Ishikawa (cell line): ENCODE measurements at regions not wholly inside any gene's neighbourhood (a gene's known extent, or its start where the extent isn't known, plus 50 kb on each side); places are given as distances from the start of the nearest gene placed in this dataset.

Experiments
- CEBPB ChIP-seq: IDR thresholded peaks from 2 replicates; pipeline ENCODE4 v1.6.1; 2012
- CREB1 ChIP-seq: IDR thresholded peaks from 2 replicates; pipeline ENCODE4 v1.6.1; 2012; ENCODE audit warnings: low read depth
- EGR1 ChIP-seq: IDR thresholded peaks from 2 replicates; pipeline ENCODE4 v1.6.1; 2012
- EP300 ChIP-seq: IDR thresholded peaks from 2 replicates; pipeline ENCODE4 v1.6.1; 2012; ENCODE audit warnings: borderline replicate concordance
- FOXM1 ChIP-seq: IDR thresholded peaks from 2 replicates; pipeline ENCODE4 v1.6.1; 2012; ENCODE audit warnings: low read depth, borderline replicate concordance
- MAX ChIP-seq: IDR thresholded peaks from 2 replicates; pipeline ENCODE4 v1.6.1; 2012
- NFIC ChIP-seq: IDR thresholded peaks from 2 replicates; pipeline ENCODE4 v1.6.1; 2012
- RAD21 ChIP-seq: IDR thresholded peaks from 2 replicates; pipeline ENCODE4 v1.6.1; 2012; ENCODE audit warnings: low read depth
- REST ChIP-seq: IDR thresholded peaks from 2 replicates; pipeline ENCODE4 v1.6.1; 2012; ENCODE audit warnings: low read depth, mild to moderate bottlenecking
- TAF1 ChIP-seq: IDR thresholded peaks from 2 replicates; pipeline ENCODE4 v1.6.1; 2012; ENCODE audit warnings: low read depth, mild to moderate bottlenecking
- TCF12 ChIP-seq: IDR thresholded peaks from 2 replicates; pipeline ENCODE4 v1.6.1; 2012; ENCODE audit warnings: low read depth
- TEAD4 ChIP-seq: IDR thresholded peaks from 2 replicates; pipeline ENCODE4 v1.6.1; 2012
- USF1 ChIP-seq: IDR thresholded peaks from 2 replicates; pipeline ENCODE4 v1.6.1; 2012
- YY1 ChIP-seq: IDR thresholded peaks from 2 replicates; pipeline ENCODE4 v1.6.1; 2012; ENCODE audit warnings: low read depth
- ZBTB7A ChIP-seq: IDR thresholded peaks from 2 replicates; pipeline ENCODE4 v1.6.1; 2012; ENCODE audit warnings: low read depth

- TF ChIP-seq EP300 = no peak
- no peak for TF ChIP-seq USF1
- no peak for TF ChIP-seq MAX
- TF ChIP-seq TAF1 = no peak
- TF ChIP-seq RAD21 = no peak
- TF ChIP-seq ZBTB7A = no peak
- TF ChIP-seq CREB1 = no peak
Observed at GRCh38 chr12:124188084-124188483, 106.8 kb upstream of the RFLNA start.

GRCh38 chr12:124188561-124189405 lies 106.1 kb upstream of the RFLNA start:
- TF ChIP-seq TAF1 (no peak), REST (no peak), EGR1 (no peak), TCF12 (no peak), YY1 (no peak), TEAD4 (no peak), CEBPB (no peak), RAD21 (no peak), CREB1 (no peak)

- TF ChIP-seq FOXM1 (no peak), RAD21 (no peak), MAX (no peak), EP300 (no peak), CREB1 (no peak), ZBTB7A (no peak), TCF12 (no peak)
Observed at GRCh38 chr12:124190312-124191023, 104.4 kb upstream of the RFLNA start.

- TF ChIP-seq USF1 = peak; percentile 44; the same call in 1 of the 2 replicates
- no peak for TF ChIP-seq RAD21
- TF ChIP-seq TCF12 = no peak
- no peak for TF ChIP-seq EP300
- TF ChIP-seq ZBTB7A = no peak
- no peak for TF ChIP-seq CEBPB
- TF ChIP-seq YY1 = no peak
- TF ChIP-seq TEAD4 = no peak
Observed at GRCh38 chr12:124191024-124191359, 103.9 kb upstream of the RFLNA start.

GRCh38 chr12:124191966-124192365 lies 102.9 kb upstream of the RFLNA start:
- no peak for TF ChIP-seq YY1
- no peak for TF ChIP-seq TCF12
- TF ChIP-seq CEBPB = no peak
- no peak for TF ChIP-seq TAF1

GRCh38 chr12:124194264-124194892 lies 100.5 kb upstream of the RFLNA start:
- TF ChIP-seq USF1 (no peak), EP300 (no peak), YY1 (no peak), NFIC (no peak), CEBPB (no peak), RAD21 (no peak), TCF12 (no peak), MAX (no peak), REST (no peak), ZBTB7A (no peak)
